ENCODE measurements at regions not wholly inside any gene's neighbourhood (a gene's known extent, or its start where the extent isn't known, plus 50 kb on each side); places are given as distances from the start of the nearest gene placed in this dataset.

- no peaks in the 10 kb centered on the region for H3K36me3 ChIP-seq (ENCODE audit: insufficient read depth, low read length)
- TF ChIP-seq FOXP2 (optimal IDR thresholded peaks at IDR 0.05; ENCODE audit: control extremely low read depth, extremely low read length, insufficient read depth) = no peak
- TF ChIP-seq POLR2AphosphoS5 (IDR thresholded peaks at IDR 0.05; ENCODE audit: borderline replicate concordance, low read depth, low read length) = no peak
- TF ChIP-seq EZH2 (IDR thresholded peaks at IDR 0.05) = no peak
- no peaks in the 10 kb centered on the region for H3K9me3 ChIP-seq (ENCODE audit: low read depth, low read length)
- H3K9ac ChIP-seq (ENCODE audit: insufficient read length) = no peak overlapping the region
- H3K4me3 ChIP-seq = no peak overlapping the region
- DNase-seq (ENCODE audit: low read depth, low spot score) = no peak
- no peak overlapping the region for H3K27ac ChIP-seq
These were observed 627.7 kb downstream of the PLA2G4A start for GRCh38 chr1:187456446-187456845.

- Histone ChIP-seq H3K36me3 (ENCODE audit: insufficient read depth, low read length) (no peaks in the 10 kb centered on the region), H3K9me3 (ENCODE audit: low read depth, low read length) (peaks cover under 1% of the 10 kb centered on the region; the same call in 1 of the 2 replicates), H3K4me3 (no peak overlapping the region), H3K9ac (ENCODE audit: insufficient read length) (no peak overlapping the region), H3K27ac (no peak overlapping the region)
- no peak for TF ChIP-seq EZH2 (IDR thresholded peaks at IDR 0.05)
- TF ChIP-seq POLR2AphosphoS5 (IDR thresholded peaks at IDR 0.05; ENCODE audit: borderline replicate concordance, low read depth, low read length) = no peak
- TF ChIP-seq FOXP2 (optimal IDR thresholded peaks at IDR 0.05; ENCODE audit: control extremely low read depth, extremely low read length, insufficient read depth) = no peak
- no peak for DNase-seq (ENCODE audit: low read depth, low spot score)
These were observed 631.3 kb downstream of the PLA2G4A start for GRCh38 chr1:187460093-187460492.

GRCh38 chr1:187464320-187464719, 635.6 kb downstream of the PLA2G4A start:
- Histone ChIP-seq H3K27ac (no peak overlapping the region), H3K9ac (ENCODE audit: insufficient read length) (no peak overlapping the region), H3K9me3 (ENCODE audit: low read depth, low read length) (peaks cover 3% of the 10 kb centered on the region; the same call in 1 of the 2 replicates), H3K4me3 (no peak overlapping the region), H3K36me3 (ENCODE audit: insufficient read depth, low read length) (no peaks in the 10 kb centered on the region)
- TF ChIP-seq FOXP2 (optimal IDR thresholded peaks at IDR 0.05; ENCODE audit: control extremely low read depth, extremely low read length, insufficient read depth) (no peak), EZH2 (IDR thresholded peaks at IDR 0.05) (no peak), POLR2AphosphoS5 (IDR thresholded peaks at IDR 0.05; ENCODE audit: borderline replicate concordance, low read depth, low read length) (no peak)
- DNase-seq (ENCODE audit: low read depth, low spot score) = no peak

- no peak for DNase-seq (ENCODE audit: low read depth, low spot score)
These were observed 636.7 kb downstream of the PLA2G4A start for GRCh38 chr1:187465441-187465840.

GRCh38 chr1:187469836-187470235, 641.1 kb downstream of the PLA2G4A start:
- Histone ChIP-seq H3K9ac (ENCODE audit: insufficient read length) (no peak overlapping the region), H3K36me3 (ENCODE audit: insufficient read depth, low read length) (no peaks in the 10 kb centered on the region), H3K27ac (no peak overlapping the region), H3K4me3 (no peak overlapping the region), H3K9me3 (ENCODE audit: low read depth, low read length) (peaks cover 3% of the 10 kb centered on the region; the same call in 1 of the 2 replicates)
- TF ChIP-seq FOXP2 (optimal IDR thresholded peaks at IDR 0.05; ENCODE audit: control extremely low read depth, extremely low read length, insufficient read depth) (no peak), EZH2 (IDR thresholded peaks at IDR 0.05) (no peak), POLR2AphosphoS5 (IDR thresholded peaks at IDR 0.05; ENCODE audit: borderline replicate concordance, low read depth, low read length) (no peak)
- no peak for DNase-seq (ENCODE audit: low read depth, low spot score)

More at GRCh38 chr1:187465441-187465840, 636.7 kb downstream of the PLA2G4A start:
- Histone ChIP-seq H3K9me3 (ENCODE audit: low read depth, low read length) (peaks cover 3% of the 10 kb centered on the region; the same call in 1 of the 2 replicates), H3K36me3 (ENCODE audit: insufficient read depth, low read length) (no peaks in the 10 kb centered on the region), H3K27ac (no peak overlapping the region), H3K4me3 (no peak overlapping the region), H3K9ac (ENCODE audit: insufficient read length) (no peak overlapping the region)
- TF ChIP-seq EZH2 (IDR thresholded peaks at IDR 0.05) (no peak), FOXP2 (optimal IDR thresholded peaks at IDR 0.05; ENCODE audit: control extremely low read depth, extremely low read length, insufficient read depth) (no peak), POLR2AphosphoS5 (IDR thresholded peaks at IDR 0.05; ENCODE audit: borderline replicate concordance, low read depth, low read length) (no peak)

GRCh38 chr1:187471555-187471954, 642.8 kb downstream of the PLA2G4A start:
- H3K4me3 ChIP-seq = no peak overlapping the region
- no peaks in the 10 kb centered on the region for H3K9me3 ChIP-seq (ENCODE audit: low read depth, low read length)
- H3K27ac ChIP-seq = no peak overlapping the region
- H3K9ac ChIP-seq (ENCODE audit: insufficient read length) = no peak overlapping the region
- no peak for TF ChIP-seq FOXP2 (optimal IDR thresholded peaks at IDR 0.05; ENCODE audit: control extremely low read depth, extremely low read length, insufficient read depth)
- no peak for TF ChIP-seq POLR2AphosphoS5 (IDR thresholded peaks at IDR 0.05; ENCODE audit: borderline replicate concordance, low read depth, low read length)
- no peak for TF ChIP-seq EZH2 (IDR thresholded peaks at IDR 0.05)
- no peak for DNase-seq (ENCODE audit: low read depth, low spot score)
- no peaks in the 10 kb centered on the region for H3K36me3 ChIP-seq (ENCODE audit: insufficient read depth, low read length)

- no peaks in the 10 kb centered on the region for H3K9me3 ChIP-seq (ENCODE audit: low read depth, low read length)
- no peak overlapping the region for H3K4me3 ChIP-seq
- no peak overlapping the region for H3K9ac ChIP-seq (ENCODE audit: insufficient read length)
- no peaks in the 10 kb centered on the region for H3K36me3 ChIP-seq (ENCODE audit: insufficient read depth, low read length)
- no peak overlapping the region for H3K27ac ChIP-seq
- DNase-seq (ENCODE audit: low read depth, low spot score) = no peak
- TF ChIP-seq EZH2 (IDR thresholded peaks at IDR 0.05) (no peak), POLR2AphosphoS5 (IDR thresholded peaks at IDR 0.05; ENCODE audit: borderline replicate concordance, low read depth, low read length) (no peak), FOXP2 (optimal IDR thresholded peaks at IDR 0.05; ENCODE audit: control extremely low read depth, extremely low read length, insufficient read depth) (no peak)
These were observed 645.6 kb downstream of the PLA2G4A start for GRCh38 chr1:187474336-187474735.

- TF ChIP-seq EZH2 (IDR thresholded peaks at IDR 0.05) = no peak
- no peak for TF ChIP-seq FOXP2 (optimal IDR thresholded peaks at IDR 0.05; ENCODE audit: control extremely low read depth, extremely low read length, insufficient read depth)
- H3K9me3 ChIP-seq (ENCODE audit: low read depth, low read length) = no peaks in the 10 kb centered on the region
- no peak for DNase-seq (ENCODE audit: low read depth, low spot score)
- H3K4me3 ChIP-seq = no peak overlapping the region
- H3K9ac ChIP-seq (ENCODE audit: insufficient read length) = no peak overlapping the region
- no peaks in the 10 kb centered on the region for H3K36me3 ChIP-seq (ENCODE audit: insufficient read depth, low read length)
- H3K27ac ChIP-seq = no peak overlapping the region
These were observed 647.9 kb downstream of the PLA2G4A start for GRCh38 chr1:187476671-187477070.

- Histone ChIP-seq H3K27ac (no peak overlapping the region), H3K9ac (ENCODE audit: insufficient read length) (no peak overlapping the region)
- DNase-seq (ENCODE audit: low read depth, low spot score) = no peak
These were observed 648.4 kb downstream of the PLA2G4A start for GRCh38 chr1:187477103-187477502.

More at GRCh38 chr1:187477103-187477502, 648.4 kb downstream of the PLA2G4A start:
- no peaks in the 10 kb centered on the region for H3K9me3 ChIP-seq (ENCODE audit: low read depth, low read length)
- H3K4me3 ChIP-seq = no peak overlapping the region
- H3K36me3 ChIP-seq (ENCODE audit: insufficient read depth, low read length) = no peaks in the 10 kb centered on the region
- TF ChIP-seq POLR2AphosphoS5 (IDR thresholded peaks at IDR 0.05; ENCODE audit: borderline replicate concordance, low read depth, low read length) (no peak), EZH2 (IDR thresholded peaks at IDR 0.05) (no peak), FOXP2 (optimal IDR thresholded peaks at IDR 0.05; ENCODE audit: control extremely low read depth, extremely low read length, insufficient read depth) (no peak)

All from SK-N-MC (cell line).